ENCODE measurements at regions not wholly inside any gene's neighbourhood (a gene's known extent, or its start where the extent isn't known, plus 50 kb on each side); places are given as distances from the start of the nearest gene placed in this dataset.

- no peaks in the 10 kb centered on the region for H3K27me3 ChIP-seq
- no peak overlapping the region for H3K27ac ChIP-seq
- H3K4me1 ChIP-seq: peaks cover 5% of the 10 kb centered on the region
- TF ChIP-seq CTCF (IDR thresholded peaks at IDR 0.05): no peak
- no peak for TF ChIP-seq POLR2A (IDR thresholded peaks at IDR 0.05)
- no peaks in the 10 kb centered on the region for H3K9me3 ChIP-seq
- DNase-seq (no peak), ATAC-seq (no peak)
- intact Hi-C loops (cut with DNase I): no loop called here
- no peak overlapping the region for H3K4me3 ChIP-seq
- 97 to 98% methylated on average over 6 of the region's 6 CpGs for WGBS, 2 donors
- peaks cover 0 to 2% of the 10 kb centered on the region in 2 donors for H3K36me3 ChIP-seq (replicated peaks in 1 of 2; ENCODE audit: insufficient read depth in 1 of 2, low read depth in 2 of 2)
Measured at GRCh38 chr4:123060039-123060770, 137.8 kb upstream of the NUDT6 start.

- TF ChIP-seq CTCF (IDR thresholded peaks at IDR 0.05) (no peak), POLR2A (IDR thresholded peaks at IDR 0.05) (no peak)
Measured at GRCh38 chr4:123064390-123064789, 142.0 kb upstream of the NUDT6 start.

GRCh38 chr4:123068081-123068480, 145.7 kb upstream of the NUDT6 start:
- 53 to 55% methylated on average over 1 of the region's 1 CpG for WGBS, 2 donors
- H3K36me3 ChIP-seq (replicated peaks in 1 of 2; ENCODE audit: insufficient read depth in 1 of 2, low read depth in 2 of 2): no peaks in the 10 kb centered on the region
- DNase-seq: no peak
- ATAC-seq: no peak
- no peak overlapping the region for H3K27ac ChIP-seq
- TF ChIP-seq CTCF (IDR thresholded peaks at IDR 0.05): no peak
- no peak for TF ChIP-seq POLR2A (IDR thresholded peaks at IDR 0.05)
- H3K4me3 ChIP-seq: no peak overlapping the region
- H3K9me3 ChIP-seq: no peaks in the 10 kb centered on the region
- intact Hi-C loops (cut with DNase I): no loop called here
- peaks cover 0 to 3% of the 10 kb centered on the region in 2 donors for H3K27me3 ChIP-seq
- H3K4me1 ChIP-seq: peaks cover 5% of the 10 kb centered on the region

More at GRCh38 chr4:123064390-123064789, 142.0 kb upstream of the NUDT6 start:
- no peak overlapping the region for H3K27ac ChIP-seq
- peak; percentile 47 for ATAC-seq
- peak in 1 of 4 donors; percentile 17 for DNase-seq
- peaks cover 5% of the 10 kb centered on the region for H3K4me1 ChIP-seq
- no peak overlapping the region for H3K4me3 ChIP-seq
- 53 to 54% methylated on average over 1 of the region's 1 CpG for WGBS, 2 donors
- no peaks in the 10 kb centered on the region for H3K9me3 ChIP-seq
- peaks cover 0 to 3% of the 10 kb centered on the region in 2 donors for H3K27me3 ChIP-seq
- peaks cover 0 to 2% of the 10 kb centered on the region in 2 donors for H3K36me3 ChIP-seq (replicated peaks in 1 of 2; ENCODE audit: insufficient read depth in 1 of 2, low read depth in 2 of 2)
- intact Hi-C loops (cut with DNase I): no loop called here

DNA sequence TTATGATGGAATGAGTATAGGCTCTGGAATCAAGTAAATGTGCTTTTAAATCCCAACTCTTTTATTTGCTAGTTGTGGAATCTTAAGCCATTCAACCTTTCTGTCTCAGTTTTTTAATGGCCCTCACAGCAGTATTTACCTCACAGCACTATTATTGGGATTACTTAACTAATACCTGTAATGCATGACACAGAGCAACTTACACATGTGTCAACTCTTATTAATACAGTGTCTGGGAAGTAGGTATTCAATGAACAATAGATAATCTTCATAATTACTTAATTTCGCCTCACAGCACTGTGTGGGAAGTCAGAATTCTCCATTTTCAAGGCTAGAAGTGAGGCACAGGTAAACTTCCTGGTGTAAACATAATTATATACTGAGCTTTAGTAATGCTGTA, 149.7 kb upstream of the NUDT6 start:
- WGBS, 2 donors: 80 to 92% methylated on average over 1 of the region's 1 CpG
- H3K4me1 ChIP-seq: no peaks in the 10 kb centered on the region
- TF ChIP-seq POLR2A (IDR thresholded peaks at IDR 0.05) (no peak), CTCF (IDR thresholded peaks at IDR 0.05) (no peak)
- no peak overlapping the region for H3K27ac ChIP-seq
- H3K9me3 ChIP-seq: no peaks in the 10 kb centered on the region
- intact Hi-C loops (cut with DNase I): no loop called here
- H3K36me3 ChIP-seq (replicated peaks in 1 of 2; ENCODE audit: insufficient read depth in 1 of 2, low read depth in 2 of 2): no peaks in the 10 kb centered on the region
- H3K4me3 ChIP-seq: no peak overlapping the region
- no peak for ATAC-seq
- DNase-seq: no peak
- H3K27me3 ChIP-seq: no peaks in the 10 kb centered on the region

DNA sequence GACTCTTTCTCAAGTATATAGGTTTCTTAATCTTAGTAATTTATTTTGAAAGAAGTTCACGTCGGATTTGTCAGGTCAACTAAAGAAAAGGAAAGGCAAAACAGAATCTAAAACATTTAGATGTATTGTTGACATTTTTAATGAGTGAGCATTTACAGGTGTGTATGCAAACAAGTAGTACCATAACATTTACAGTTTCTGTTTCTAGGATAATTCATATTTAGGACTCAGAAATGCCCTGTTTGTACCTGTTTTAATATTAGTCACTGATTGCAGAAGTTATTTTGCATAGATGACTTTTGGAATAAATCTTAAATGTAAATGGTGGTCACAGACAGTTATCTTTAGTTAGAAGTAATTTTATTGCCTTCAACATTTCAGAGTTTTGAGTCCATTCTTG, 151.3 kb upstream of the NUDT6 start:
- ATAC-seq (no peak), DNase-seq (no peak)
- intact Hi-C loops (cut with DNase I): no loop called here
- H3K27me3 ChIP-seq: no peaks in the 10 kb centered on the region
- TF ChIP-seq POLR2A (IDR thresholded peaks at IDR 0.05) (no peak), CTCF (IDR thresholded peaks at IDR 0.05) (no peak)
- no peak overlapping the region for H3K4me3 ChIP-seq
- H3K9me3 ChIP-seq: no peaks in the 10 kb centered on the region
- H3K27ac ChIP-seq: no peak overlapping the region
- H3K4me1 ChIP-seq: no peaks in the 10 kb centered on the region
- WGBS, 2 donors: 85 to 90% methylated on average over 2 of the region's 2 CpGs
- H3K36me3 ChIP-seq (replicated peaks in 1 of 2; ENCODE audit: insufficient read depth in 1 of 2, low read depth in 2 of 2): no peaks in the 10 kb centered on the region
